MM.1S (cell line): ENCODE measurements at regions not wholly inside any gene's neighbourhood (a gene's known extent, or its start where the extent isn't known, plus 50 kb on each side); places are given as distances from the start of the nearest gene placed in this dataset.

Source experiments
- EZH2phosphoT487 ChIP-seq: fragments of 300-600 bp; sonication (generic); IDR thresholded peaks from 2 replicates; pipeline ENCODE4 v1.6.1; 2018; ENCODE audit warnings: antibody characterized with exemption, low read length
- TF ChIP-seq, protein P1 (sequence below): fragments of 300-600 bp; sonication (generic); IDR thresholded peaks from 2 replicates; pipeline ENCODE4 v1.5.1; 2016; ENCODE audit warnings: antibody characterized with exemption, low read length, mixed read lengths

DNA sequence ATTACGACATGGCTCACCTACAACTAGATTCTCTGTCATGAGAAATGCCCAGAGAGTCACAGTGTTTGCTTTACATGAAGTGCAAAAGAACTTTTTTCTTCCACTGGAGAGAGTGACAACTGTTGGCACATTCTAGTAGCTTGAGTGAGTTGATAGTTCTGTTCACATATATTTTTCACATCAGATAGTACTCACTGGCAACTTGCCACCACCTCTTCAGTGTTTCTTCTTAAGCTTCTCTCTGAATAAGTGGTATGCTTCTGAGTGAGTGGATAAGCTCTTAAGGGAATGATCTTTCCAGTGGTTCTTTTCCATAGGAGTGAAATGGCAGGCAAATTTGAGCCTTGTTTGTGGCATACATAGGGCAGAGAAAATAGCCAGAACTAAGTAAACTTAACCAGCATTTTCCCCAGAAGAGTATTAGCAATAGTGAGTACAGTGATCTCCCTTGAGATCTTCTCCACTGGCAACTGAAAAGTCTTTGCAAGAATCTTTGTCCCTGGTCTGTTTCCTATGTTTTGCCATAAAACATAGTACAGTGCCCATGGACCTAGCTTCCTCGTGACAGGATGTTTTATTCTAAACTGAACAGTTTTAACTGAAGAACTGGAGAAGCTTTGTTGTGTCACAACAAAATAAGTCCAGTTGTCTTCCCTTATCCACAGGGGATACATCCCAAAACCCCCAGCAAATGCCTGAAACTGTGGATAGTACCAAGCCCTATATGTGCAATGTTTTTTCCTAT, 125.4 kb upstream of the CDK13 start:
- TF ChIP-seq, protein P1, sequence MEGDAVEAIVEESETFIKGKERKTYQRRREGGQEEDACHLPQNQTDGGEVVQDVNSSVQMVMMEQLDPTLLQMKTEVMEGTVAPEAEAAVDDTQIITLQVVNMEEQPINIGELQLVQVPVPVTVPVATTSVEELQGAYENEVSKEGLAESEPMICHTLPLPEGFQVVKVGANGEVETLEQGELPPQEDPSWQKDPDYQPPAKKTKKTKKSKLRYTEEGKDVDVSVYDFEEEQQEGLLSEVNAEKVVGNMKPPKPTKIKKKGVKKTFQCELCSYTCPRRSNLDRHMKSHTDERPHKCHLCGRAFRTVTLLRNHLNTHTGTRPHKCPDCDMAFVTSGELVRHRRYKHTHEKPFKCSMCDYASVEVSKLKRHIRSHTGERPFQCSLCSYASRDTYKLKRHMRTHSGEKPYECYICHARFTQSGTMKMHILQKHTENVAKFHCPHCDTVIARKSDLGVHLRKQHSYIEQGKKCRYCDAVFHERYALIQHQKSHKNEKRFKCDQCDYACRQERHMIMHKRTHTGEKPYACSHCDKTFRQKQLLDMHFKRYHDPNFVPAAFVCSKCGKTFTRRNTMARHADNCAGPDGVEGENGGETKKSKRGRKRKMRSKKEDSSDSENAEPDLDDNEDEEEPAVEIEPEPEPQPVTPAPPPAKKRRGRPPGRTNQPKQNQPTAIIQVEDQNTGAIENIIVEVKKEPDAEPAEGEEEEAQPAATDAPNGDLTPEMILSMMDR = no peak
- TF ChIP-seq EZH2phosphoT487 = no peak
